H9 (cell line): ENCODE measurements at regions not wholly inside any gene's neighbourhood (a gene's known extent, or its start where the extent isn't known, plus 50 kb on each side); places are given as distances from the start of the nearest gene placed in this dataset.

Source experiments
- DNase-seq: peaks from one replicate; pipeline ENCODE4 v3.0.0-alpha.2; 2017
- H2AFZ ChIP-seq: one replicate; pipeline ENCODE4 v1.6.1; 2013; ENCODE audit warnings: mild to moderate bottlenecking, low read length, control low read depth, moderate library complexity
- H2AK5ac ChIP-seq: 2 replicates; pipeline ENCODE4 v1.6.1; 2013; ENCODE audit warnings: low read length, control low read depth, mixed read lengths; ENCODE audit not compliant: insufficient read length
- H2BK120ac ChIP-seq: one replicate; pipeline ENCODE4 v1.6.1; 2013; ENCODE audit warnings: low read depth, mild to moderate bottlenecking, low read length, control low read depth, inconsistent platforms; ENCODE audit not compliant: poor library complexity, severe bottlenecking
- H2BK12ac ChIP-seq: 2 replicates; pipeline ENCODE4 v1.6.1; 2013; ENCODE audit warnings: low read length, control low read depth, mixed read lengths, low read depth; ENCODE audit not compliant: insufficient read length
- H2BK15ac ChIP-seq: 2 replicates; pipeline ENCODE4 v1.6.1; 2013; ENCODE audit warnings: low read depth, low read length, control low read depth
- H2BK20ac ChIP-seq: one replicate; pipeline ENCODE4 v1.6.1; 2013; ENCODE audit warnings: low read depth, mild to moderate bottlenecking, low read length, control low read depth, inconsistent platforms; ENCODE audit not compliant: poor library complexity, severe bottlenecking
- H2BK5ac ChIP-seq: 2 replicates; pipeline ENCODE4 v1.6.1; 2013; ENCODE audit warnings: low read length, control low read depth, mixed read lengths; ENCODE audit not compliant: insufficient read length
- H3K14ac ChIP-seq: 2 replicates; pipeline ENCODE4 v1.6.1; 2013; ENCODE audit warnings: low read length, control low read depth; ENCODE audit not compliant: insufficient read depth
- H3K18ac ChIP-seq: 2 replicates; pipeline ENCODE4 v1.6.1; 2013; ENCODE audit warnings: low read depth, mild to moderate bottlenecking, mixed read lengths, low read length, control low read depth; ENCODE audit not compliant: insufficient read length
- H3K23ac ChIP-seq: 2 replicates; pipeline ENCODE4 v1.6.1; 2013; ENCODE audit warnings: low read length, control low read depth, mixed read lengths, low read depth; ENCODE audit not compliant: insufficient read length
- H3K23me2 ChIP-seq: 2 replicates; pipeline ENCODE4 v1.6.1; 2013; ENCODE audit warnings: low read depth, mild to moderate bottlenecking, mixed read lengths, low read length, control low read depth; ENCODE audit not compliant: insufficient read length, poor library complexity, severe bottlenecking
- H3K27ac ChIP-seq: 2 replicates; pipeline ENCODE4 v1.5.1; 2013; ENCODE audit warnings: low read length, control low read depth, mixed read lengths, low read depth; ENCODE audit not compliant: insufficient read length
- H3K27me3 ChIP-seq: 2 replicates; pipeline ENCODE4 v1.6.1; 2013; ENCODE audit warnings: low read length, control low read depth, inconsistent platforms; ENCODE audit not compliant: insufficient read depth
- H3K4ac ChIP-seq: 2 replicates; pipeline ENCODE4 v1.6.1; 2013; ENCODE audit warnings: low read depth, mild to moderate bottlenecking, control low read depth, inconsistent platforms, low read length, moderate library complexity
- H3K4me1 ChIP-seq: 2 replicates; pipeline ENCODE4 v1.6.1; 2013; ENCODE audit warnings: low read length, control low read depth, inconsistent platforms; ENCODE audit not compliant: insufficient read depth
- H3K4me2 ChIP-seq: 2 replicates; pipeline ENCODE4 v1.6.1; 2013; ENCODE audit warnings: low read length, control low read depth, mixed read lengths; ENCODE audit not compliant: insufficient read length, insufficient read depth
- H3K56ac ChIP-seq: 2 replicates; pipeline ENCODE4 v1.6.1; 2013; ENCODE audit warnings: low read depth, mild to moderate bottlenecking, mixed read lengths, low read length, control low read depth; ENCODE audit not compliant: insufficient read length
- H3K79me1 ChIP-seq: 2 replicates; pipeline ENCODE4 v1.6.1; 2013; ENCODE audit warnings: low read depth, mild to moderate bottlenecking, moderate library complexity, low read length, control low read depth, inconsistent platforms; ENCODE audit not compliant: insufficient read depth, poor library complexity, severe bottlenecking
- H3K79me2 ChIP-seq: 2 replicates; pipeline ENCODE4 v1.6.1; 2013; ENCODE audit warnings: low read length, control low read depth, inconsistent platforms; ENCODE audit not compliant: insufficient read depth
- H3K9ac ChIP-seq: 2 replicates; pipeline ENCODE4 v1.6.1; 2013; ENCODE audit warnings: low read length, control low read depth, mixed read lengths; ENCODE audit not compliant: insufficient read length; ENCODE audit errors: extremely low read depth
- H3K9me3 ChIP-seq: one replicate; pipeline ENCODE4 v1.6.1; 2013; ENCODE audit warnings: low read depth, low read length, inconsistent platforms; ENCODE audit not compliant: control insufficient read depth
- H3T11ph ChIP-seq: one replicate; pipeline ENCODE4 v1.6.1; 2013; ENCODE audit warnings: mild to moderate bottlenecking, low read length, control low read depth, inconsistent platforms
- H4K20me1 ChIP-seq: one replicate; pipeline ENCODE4 v1.6.1; 2013; ENCODE audit not compliant: control insufficient read depth, insufficient read length, insufficient read depth
- H4K5ac ChIP-seq: 2 replicates; pipeline ENCODE4 v1.6.1; 2013; ENCODE audit warnings: low read depth, mild to moderate bottlenecking, mixed read lengths, low read length, control low read depth; ENCODE audit not compliant: insufficient read length
- H4K8ac ChIP-seq: replicated peaks from 2 replicates; pipeline ENCODE4 v1.6.1; 2013; ENCODE audit warnings: low read length, control low read depth, mixed read lengths, low read depth; ENCODE audit not compliant: insufficient read length
- H4K91ac ChIP-seq: 2 replicates; pipeline ENCODE4 v1.6.1; 2013; ENCODE audit warnings: low read depth, mild to moderate bottlenecking, moderate library complexity, mixed read lengths, low read length, control low read depth; ENCODE audit not compliant: insufficient read length
- H3K27ac Mint-ChIP-seq, 3 experiments: 2 replicates in 2 of 3; 3 replicates in 1 of 3; pipeline ENCODE4 v1.8.0; 2020 to 2021; ENCODE audit warnings: mixed read lengths in 3 of 3, mild to moderate bottlenecking in 1 of 3, moderate library complexity in 1 of 3
- H3K27me3 Mint-ChIP-seq: 2 replicates; pipeline ENCODE4 v1.8.0; 2021; ENCODE audit warnings: low read depth, mild to moderate bottlenecking, moderate library complexity, mixed read lengths
- H3K36me3 Mint-ChIP-seq, 3 experiments: 2 replicates in 2 of 3; 3 replicates in 1 of 3; pipeline ENCODE4 v1.8.0; 2020 to 2021; ENCODE audit warnings: low read depth in 3 of 3, mixed read lengths in 3 of 3; ENCODE audit not compliant: insufficient read depth in 1 of 3
- H3K4me1 Mint-ChIP-seq, 2 experiments: 2 replicates each; pipeline ENCODE4 v1.8.0; 2020; ENCODE audit warnings: mixed read lengths in 2 of 2
- H3K4me3 Mint-ChIP-seq, 2 experiments: 2 replicates in 1 of 2; 3 replicates in 1 of 2; pipeline ENCODE4 v1.8.0; 2020 to 2021; ENCODE audit warnings: mild to moderate bottlenecking in 2 of 2, mixed read lengths in 2 of 2, moderate library complexity in 1 of 2
- H3K9me3 Mint-ChIP-seq, 2 experiments: 2 replicates in 1 of 2; 3 replicates in 1 of 2; pipeline ENCODE4 v1.8.0; 2020; ENCODE audit warnings: mild to moderate bottlenecking in 2 of 2, mixed read lengths in 2 of 2, moderate library complexity in 1 of 2
- WGBS: extraction: QIAGEN DNeasy Blood & Tissue Kit; methylation state at CpG from one replicate; pipeline ENCODE4 v1.1.7; 2013; ENCODE audit warnings: missing lambda C conversion rate, low lambda C conversion rate, mixed read lengths; ENCODE audit not compliant: insufficient read length; ENCODE audit errors: extremely low coverage; 5-methylcytosine and 5-hydroxymethylcytosine counted together
- TF ChIP-seq, protein P1 (sequence below): fragments of 200-600 bp; sonication (generic); conservative IDR thresholded peaks from 3 replicates; pipeline ENCODE4 v1.8.0; 2021; ENCODE audit warnings: antibody characterized with exemption, mild to moderate bottlenecking

DNA sequence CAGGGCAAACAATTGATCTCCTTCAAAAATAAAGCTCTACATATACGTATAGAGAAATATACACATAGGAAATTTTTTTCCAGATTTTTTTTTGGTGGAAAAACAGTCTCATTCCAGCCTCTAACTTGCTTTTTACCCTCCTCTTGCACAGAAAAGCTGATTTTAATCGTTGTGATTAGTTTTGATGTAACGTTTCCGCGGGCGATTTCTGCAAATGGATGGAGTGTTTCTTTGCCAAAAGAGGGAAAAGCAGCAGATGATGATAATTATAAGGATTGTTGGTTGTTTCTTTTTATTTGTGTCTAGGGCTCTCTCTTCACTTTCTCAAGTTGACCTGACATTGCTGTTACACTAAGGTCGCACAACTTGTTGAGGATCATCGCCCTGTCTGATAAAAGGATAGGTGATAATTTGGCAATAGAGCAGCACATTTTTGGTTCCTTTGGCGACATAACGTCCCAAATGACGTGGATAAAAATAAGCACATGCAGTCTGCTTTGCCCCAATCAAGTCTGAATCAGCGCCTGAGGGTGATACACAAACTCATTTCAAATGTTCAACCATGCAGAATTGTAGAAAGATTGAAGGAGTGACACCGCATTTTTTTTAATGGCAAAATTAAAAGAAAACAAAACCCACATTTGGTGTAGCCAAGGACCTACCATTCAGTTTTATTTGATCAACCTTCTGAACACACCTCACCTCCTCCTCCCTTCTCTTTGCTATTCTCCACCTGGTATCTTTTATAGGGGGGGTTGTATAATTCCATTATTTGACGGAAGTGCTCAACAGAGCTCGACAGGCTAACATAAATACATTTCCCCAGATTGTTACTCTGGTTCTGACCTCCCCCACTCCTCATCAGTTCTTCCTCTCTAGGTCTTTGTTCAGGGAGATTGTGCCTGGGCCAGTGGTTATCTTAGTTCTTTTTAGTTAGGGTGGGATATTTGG is 109.6 kb upstream of the KCTD1 start:
- peaks cover 7% of the 10 kb centered on the region for H3K27me3 ChIP-seq
- H3K4me2 ChIP-seq, result peak overlapping the region; percentile 91
- H2BK20ac ChIP-seq, result no peak overlapping the region
- H2AFZ ChIP-seq, result no peak overlapping the region
- DNase-seq, result no peak
- no peak overlapping the region for H2AK5ac ChIP-seq
- H3K56ac ChIP-seq, result no peak overlapping the region
- H3K4ac ChIP-seq, result no peak overlapping the region
- H4K91ac ChIP-seq, result no peak overlapping the region
- H3K9ac ChIP-seq, result no peak overlapping the region
- peaks cover 14% of the 10 kb centered on the region for H3K23me2 ChIP-seq
- H3K4me1 ChIP-seq, result peaks cover 3% of the 10 kb centered on the region; the same call in 1 of the 2 replicates
- no peak overlapping the region for H2BK120ac ChIP-seq
- peaks cover 39 to 42% of the 10 kb centered on the region in 2 experiments for H3K4me1 Mint-ChIP-seq
- H3T11ph ChIP-seq, result no peak overlapping the region
- no peak overlapping the region for H4K8ac ChIP-seq
- no peaks in the 10 kb centered on the region for H4K20me1 ChIP-seq
- no peak overlapping the region for H3K27ac Mint-ChIP-seq
- H2BK12ac ChIP-seq, result no peak overlapping the region
- no peak overlapping the region for H3K18ac ChIP-seq
- peaks cover 41% of the 10 kb centered on the region for H3K27me3 Mint-ChIP-seq
- H3K23ac ChIP-seq, result no peak overlapping the region
- no peaks in the 10 kb centered on the region for H3K79me2 ChIP-seq
- H3K9me3 ChIP-seq, result no peaks in the 10 kb centered on the region
- no peak overlapping the region for H3K14ac ChIP-seq
- no peak overlapping the region for H2BK5ac ChIP-seq
- H3K4me3 Mint-ChIP-seq, result peak overlapping the region; percentile 84 to 95
- WGBS, result no CpG with 5 or more reads among the region's 15 CpGs
- H2BK15ac ChIP-seq, result no peak overlapping the region
- no peaks in the 10 kb centered on the region for H3K36me3 Mint-ChIP-seq
- no peak overlapping the region for H3K27ac ChIP-seq
- no peaks in the 10 kb centered on the region for H3K79me1 ChIP-seq
- no peak overlapping the region for H4K5ac ChIP-seq
- TF ChIP-seq, protein P1, sequence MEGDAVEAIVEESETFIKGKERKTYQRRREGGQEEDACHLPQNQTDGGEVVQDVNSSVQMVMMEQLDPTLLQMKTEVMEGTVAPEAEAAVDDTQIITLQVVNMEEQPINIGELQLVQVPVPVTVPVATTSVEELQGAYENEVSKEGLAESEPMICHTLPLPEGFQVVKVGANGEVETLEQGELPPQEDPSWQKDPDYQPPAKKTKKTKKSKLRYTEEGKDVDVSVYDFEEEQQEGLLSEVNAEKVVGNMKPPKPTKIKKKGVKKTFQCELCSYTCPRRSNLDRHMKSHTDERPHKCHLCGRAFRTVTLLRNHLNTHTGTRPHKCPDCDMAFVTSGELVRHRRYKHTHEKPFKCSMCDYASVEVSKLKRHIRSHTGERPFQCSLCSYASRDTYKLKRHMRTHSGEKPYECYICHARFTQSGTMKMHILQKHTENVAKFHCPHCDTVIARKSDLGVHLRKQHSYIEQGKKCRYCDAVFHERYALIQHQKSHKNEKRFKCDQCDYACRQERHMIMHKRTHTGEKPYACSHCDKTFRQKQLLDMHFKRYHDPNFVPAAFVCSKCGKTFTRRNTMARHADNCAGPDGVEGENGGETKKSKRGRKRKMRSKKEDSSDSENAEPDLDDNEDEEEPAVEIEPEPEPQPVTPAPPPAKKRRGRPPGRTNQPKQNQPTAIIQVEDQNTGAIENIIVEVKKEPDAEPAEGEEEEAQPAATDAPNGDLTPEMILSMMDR, result no peak
- no peaks in the 10 kb centered on the region; a peak in 1 of 5 replicates for H3K9me3 Mint-ChIP-seq
